ENCODE measurements at regions not wholly inside any gene's neighbourhood (a gene's known extent, or its start where the extent isn't known, plus 50 kb on each side); places are given as distances from the start of the nearest gene placed in this dataset.
"Not testable (repeated sequence)": the region's sequence is repeated elsewhere in the genome, so short reads cannot be mapped to it uniquely, and the experiment has no call there.

GRCh38 chr4:11811521-11811920 is 382.8 kb upstream of the HS3ST1 start:
- DNase-seq, result not testable (repeated sequence)

DNA sequence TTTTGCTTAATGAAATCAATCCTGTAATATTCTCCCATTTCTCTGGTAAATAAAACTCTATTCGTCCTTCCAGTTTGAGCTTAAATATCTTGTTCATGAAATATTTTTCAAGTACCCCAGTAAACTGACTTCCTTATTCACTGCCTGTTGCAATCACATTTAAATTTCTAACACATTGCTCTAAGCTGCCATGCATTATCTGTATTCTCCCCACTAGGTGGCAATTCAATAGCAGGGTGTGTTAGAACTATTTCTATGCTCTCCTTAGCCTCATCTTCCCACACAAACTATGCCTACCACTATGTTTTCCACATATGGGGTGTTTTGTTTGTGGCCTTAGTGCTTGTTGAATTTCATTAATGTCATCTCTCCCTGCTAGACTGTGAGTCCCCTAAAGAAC is 377.1 kb upstream of the HS3ST1 start:
- no peak for DNase-seq

DNA sequence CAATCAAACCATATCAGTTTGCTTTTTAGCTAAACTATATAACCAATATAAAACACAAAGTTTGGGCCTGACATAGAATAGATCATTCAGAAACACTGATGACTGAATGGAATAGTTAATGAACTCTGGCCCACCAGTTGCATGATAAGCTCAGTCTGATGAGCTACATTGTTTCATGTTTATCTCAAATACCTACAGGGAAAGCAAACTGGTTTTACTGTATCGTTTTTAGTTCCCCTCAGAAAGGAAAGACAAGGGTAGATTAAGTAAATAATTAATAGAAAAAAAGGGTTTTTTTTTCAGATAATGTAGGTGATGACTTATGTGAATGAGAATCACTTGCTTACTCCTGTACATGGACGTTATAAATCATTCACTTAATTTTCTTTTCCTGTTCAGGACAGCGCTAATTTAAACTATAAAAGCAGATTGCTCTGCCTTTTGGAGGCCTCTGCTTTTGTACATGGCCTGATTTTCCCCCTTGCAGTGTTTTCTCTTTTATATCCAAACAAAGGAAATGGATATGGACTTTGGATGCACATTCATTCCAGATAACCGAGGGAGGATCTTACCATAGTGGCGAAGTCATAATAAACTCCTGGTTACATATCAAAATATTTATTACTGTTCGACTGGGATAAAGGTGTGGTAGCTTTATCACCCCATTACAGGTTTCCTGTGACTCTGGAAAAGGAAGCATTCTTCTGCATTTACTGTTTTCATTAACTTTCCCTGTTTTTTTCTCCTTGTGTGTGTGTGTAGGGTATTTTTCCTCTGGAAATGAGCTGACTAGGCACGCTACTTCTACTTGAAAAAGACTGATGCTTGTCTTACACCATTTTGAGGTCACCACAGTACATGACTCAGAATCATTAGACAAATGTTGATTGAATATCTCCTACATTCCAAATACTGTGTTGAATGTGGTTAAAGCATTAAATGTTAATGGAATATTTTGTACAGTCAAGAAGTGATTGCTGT is 373.1 kb upstream of the HS3ST1 start:
- DNase-seq, result no peak

GRCh38 chr4:11799196-11799595 is 370.5 kb upstream of the HS3ST1 start:
- no peak for DNase-seq

DNA sequence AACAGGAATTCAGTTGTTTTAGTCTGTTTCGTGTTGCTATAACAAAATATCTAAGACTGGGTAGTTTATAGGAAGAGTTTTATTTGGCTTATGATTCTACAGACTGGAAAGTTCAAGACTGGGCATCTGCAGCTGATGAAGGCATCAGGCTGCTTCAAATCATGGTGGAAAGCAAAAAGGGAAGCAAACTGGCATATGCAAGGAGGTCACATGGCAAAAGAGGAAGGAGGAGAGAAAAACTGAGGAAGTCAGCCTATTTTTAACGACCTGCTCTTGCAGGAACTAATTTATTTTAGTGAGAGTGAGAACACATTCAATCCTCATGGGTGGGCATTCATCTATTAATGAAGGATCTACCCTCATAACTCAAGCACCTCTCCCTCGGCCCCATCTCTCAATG is 363.1 kb upstream of the HS3ST1 start:
- no peak for DNase-seq

DNA sequence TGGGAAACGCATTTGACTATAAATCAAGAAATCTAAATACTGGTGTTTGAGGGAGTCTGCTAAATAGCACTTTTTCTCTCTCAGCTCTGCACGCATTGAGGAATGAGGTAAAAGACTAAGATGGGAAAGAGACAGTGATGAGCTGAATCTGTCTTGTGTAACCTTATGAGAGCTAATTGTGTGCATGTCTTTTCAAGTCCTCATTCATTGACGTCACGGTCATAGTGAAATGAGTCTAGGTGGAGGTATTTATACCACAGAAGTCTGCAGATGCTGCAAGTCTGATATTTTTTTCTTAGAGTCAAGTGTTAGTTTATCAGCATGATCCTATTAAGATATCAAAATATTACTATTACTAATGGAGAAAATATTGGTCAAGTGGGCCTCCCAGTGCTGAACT is 361.5 kb upstream of the HS3ST1 start:
- no peak for DNase-seq

DNA sequence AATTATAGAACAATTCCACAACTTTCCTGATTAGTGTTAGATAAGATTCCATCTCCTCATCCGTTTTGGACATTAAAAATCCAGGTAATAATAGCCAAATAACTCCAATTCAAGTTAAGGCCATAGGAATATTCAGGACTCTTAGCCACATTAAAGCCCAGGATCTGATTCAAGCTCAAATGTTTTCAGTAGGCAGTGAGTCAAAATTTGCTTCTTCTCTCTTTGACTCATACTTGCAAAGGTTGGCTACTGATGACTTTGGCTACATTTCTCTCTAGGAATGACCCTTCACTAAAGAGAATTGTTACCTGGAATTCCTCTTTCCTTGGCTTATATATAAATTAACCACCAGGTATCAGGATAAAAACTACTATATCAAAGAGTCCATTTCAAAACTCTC is 354.9 kb upstream of the HS3ST1 start:
- no peak for DNase-seq

DNA sequence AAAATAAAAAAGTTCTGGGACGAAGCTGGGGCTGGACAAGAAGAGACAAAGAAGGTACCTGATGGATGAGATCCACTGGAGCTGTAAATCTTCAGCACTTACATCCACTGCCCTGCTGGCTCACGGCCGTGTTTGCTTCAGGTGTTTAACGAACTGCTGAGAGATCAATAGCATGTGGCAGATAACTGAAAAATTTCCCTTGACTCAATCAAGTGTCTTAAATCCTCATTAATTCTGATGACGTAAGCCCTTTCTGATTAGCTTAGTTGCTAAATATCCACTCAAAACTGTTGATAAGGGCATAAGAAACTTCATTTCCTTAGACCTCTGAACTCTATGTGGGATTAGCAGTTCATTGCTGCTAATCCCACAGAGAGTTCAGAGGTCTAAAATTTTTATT is 354.2 kb upstream of the HS3ST1 start:
- DNase-seq, result no peak

- DNase-seq, result no peak
Observed at GRCh38 chr4:11777447-11777846, 348.8 kb upstream of the HS3ST1 start.

GRCh38 chr4:11774346-11774745 is 345.7 kb upstream of the HS3ST1 start:
- DNase-seq, result no peak

DNA sequence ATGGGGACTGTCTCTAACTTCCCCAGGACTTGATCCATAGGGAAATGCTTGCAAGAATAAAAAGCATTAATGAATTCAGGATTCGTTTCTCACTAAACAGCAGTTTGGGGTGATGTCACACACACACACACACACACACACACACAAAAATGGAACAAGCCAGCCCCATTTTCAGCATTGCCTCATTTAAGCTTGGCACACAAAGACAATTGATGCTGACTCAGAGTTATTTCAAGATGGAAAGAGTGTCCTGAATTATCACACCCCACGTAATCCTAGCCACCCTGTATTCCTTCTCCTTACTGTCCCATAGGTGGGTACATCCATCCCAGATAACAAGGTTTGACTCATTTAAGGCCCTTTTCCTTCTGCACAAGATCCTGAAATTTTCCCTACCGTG is 345.1 kb upstream of the HS3ST1 start:
- DNase-seq, result no peak

- DNase-seq, result no peak
Observed at GRCh38 chr4:11769434-11769833, 340.7 kb upstream of the HS3ST1 start.

DNA sequence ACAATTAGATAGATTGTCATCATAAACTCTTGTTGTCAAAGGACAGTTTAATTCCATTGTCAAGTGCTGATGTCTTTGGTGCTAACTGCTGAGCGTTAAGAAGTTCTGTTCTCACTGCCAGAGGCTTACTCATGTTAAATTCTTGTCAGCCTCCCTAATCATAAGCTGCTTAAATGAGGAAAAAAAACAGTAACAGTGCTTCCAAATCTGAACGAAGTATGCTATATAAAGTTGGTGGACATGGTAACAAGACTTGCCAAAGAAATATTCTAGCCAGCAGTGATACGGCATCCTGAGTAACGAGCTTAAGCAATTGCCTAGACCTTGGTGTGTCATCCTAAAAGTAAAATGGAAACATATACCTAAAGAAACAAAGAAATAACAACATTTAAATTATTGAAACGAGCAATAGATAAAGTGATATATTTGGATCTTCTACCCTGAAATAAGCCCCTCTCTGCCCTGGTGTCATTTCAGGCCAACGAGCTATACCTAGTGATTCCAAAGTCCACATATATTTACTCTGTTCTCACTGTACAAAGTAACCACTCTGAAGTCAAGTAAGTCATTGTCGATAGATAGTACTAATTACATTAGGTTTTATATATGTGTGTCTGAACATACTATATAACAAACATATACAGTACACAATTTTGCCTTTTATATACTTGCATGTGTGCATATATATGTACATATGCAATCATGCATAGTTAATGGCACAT is 339.7 kb upstream of the HS3ST1 start:
- DNase-seq, result no peak

GRCh38 chr4:11765849-11766453 is 337.3 kb upstream of the HS3ST1 start:
- DNase-seq, result no peak

GRCh38 chr4:11748164-11748872 is 319.6 kb upstream of the HS3ST1 start:
- DNase-seq, result no peak

GRCh38 chr4:11746734-11747133 is 318.0 kb upstream of the HS3ST1 start:
- no peak for DNase-seq

DNA sequence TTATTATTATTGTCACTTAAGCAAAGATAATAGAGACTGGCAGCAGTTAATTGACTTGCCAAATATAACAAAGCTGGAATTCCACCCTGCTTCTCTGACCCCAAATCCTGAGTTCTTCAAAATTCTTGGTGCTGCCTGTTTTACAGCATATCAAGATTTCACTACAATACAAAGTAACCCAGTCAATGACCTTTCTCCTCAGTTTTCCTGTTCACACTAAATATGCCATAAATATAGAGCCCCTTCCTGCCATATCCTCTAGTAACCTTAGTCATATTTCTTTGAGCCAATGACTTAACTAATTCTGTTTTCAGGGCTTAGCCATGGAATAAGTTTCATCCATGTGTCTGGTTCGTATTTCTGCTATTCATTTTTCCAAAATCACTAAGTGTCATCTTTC is 315.3 kb upstream of the HS3ST1 start:
- DNase-seq, result no peak

DNA sequence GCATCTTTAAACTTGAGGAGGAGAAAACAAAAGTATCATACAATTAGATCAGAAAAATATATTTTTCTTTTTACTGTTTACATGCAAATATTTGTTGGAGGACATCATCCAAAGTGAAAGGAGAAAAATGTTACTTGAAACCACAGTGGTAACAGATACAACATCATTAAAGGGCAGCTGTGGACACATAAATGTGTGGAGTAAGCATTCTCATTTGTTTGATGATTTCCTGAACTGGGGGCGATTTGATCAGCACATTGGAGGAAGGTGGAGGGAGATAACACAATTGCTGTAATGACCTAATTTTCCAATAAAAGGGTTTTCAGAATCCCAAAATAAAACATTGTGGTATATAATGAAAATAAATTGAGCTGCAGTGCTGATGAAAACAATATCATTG is 314.5 kb upstream of the HS3ST1 start:
- no peak for DNase-seq

- DNase-seq, result no peak
Observed at GRCh38 chr4:11741190-11741652, 312.5 kb upstream of the HS3ST1 start.

- DNase-seq, result no peak
Observed at GRCh38 chr4:11739992-11740391, 311.3 kb upstream of the HS3ST1 start.

GRCh38 chr4:11736978-11737377 is 308.3 kb upstream of the HS3ST1 start:
- DNase-seq, result no peak

GRCh38 chr4:11735651-11736050 is 307.0 kb upstream of the HS3ST1 start:
- DNase-seq, result no peak

GRCh38 chr4:11732155-11732554 is 303.5 kb upstream of the HS3ST1 start:
- no peak for DNase-seq
